ENCODE measurements at regions not wholly inside any gene's neighbourhood (a gene's known extent, or its start where the extent isn't known, plus 50 kb on each side); places are given as distances from the start of the nearest gene placed in this dataset.

GRCh38 chr22:22032099-22032905, 49.7 kb upstream of the TOP3B start:
- intact Hi-C loops (cut with DNase I; ENCODE audit: low total_unique reads) (no loop called here), in situ Hi-C loops (cut with MboI; ENCODE audit: low pct_ligation_motif_present in 1 of 4, low pct_unique_long_range_greater_than_20kb in 1 of 4, low sequenced_read_pairs in 3 of 4) (no loop called here)
- DNase-seq: no peak
- no peaks in the 10 kb centered on the region for H3K9me3 ChIP-seq
- no peaks in the 10 kb centered on the region for H3K27me3 ChIP-seq
- H3K4me3 ChIP-seq: no peak overlapping the region
- TF ChIP-seq EP300 (IDR thresholded peaks at IDR 0.05; ENCODE audit: low read depth) (no peak), POLR2AphosphoS5 (IDR thresholded peaks at IDR 0.05) (no peak), POLR2A (IDR thresholded peaks at IDR 0.05) (no peak), CTCF (IDR thresholded peaks at IDR 0.05) (no peak)
- WGBS, 2 donors (ENCODE audit: low coverage in 1 of 2): 71% methylated on average over 4 of the region's 4 CpGs; no CpG with 5 or more reads in 1 of the 2 donors
- no peaks in the 10 kb centered on the region for H3K36me3 ChIP-seq
- H3K4me1 ChIP-seq: no peaks in the 10 kb centered on the region
- H3K27ac ChIP-seq: no peak overlapping the region

Small RNAs in the stretch of these regions (small RNA-seq; reads per million reads assigned to genes)
- gene AC245452.3: 0 reads per million in 4 donors
- 0 reads per million in 4 donors for gene AC245517.3
- gene AC245517.5: 0 reads per million in 4 donors
- gene IGLVIV-59: 0 reads per million in 4 donors
